ENCODE measurements at regions not wholly inside any gene's neighbourhood (a gene's known extent, or its start where the extent isn't known, plus 50 kb on each side); places are given as distances from the start of the nearest gene placed in this dataset.

- no peak for TF ChIP-seq FOSB (CRISPR knock-in tag; IDR thresholded peaks at IDR 0.05)
- TF ChIP-seq ESRRA (IDR thresholded peaks at IDR 0.05; ENCODE audit: borderline replicate concordance, low read length) = no peak
- no peak for TF ChIP-seq POLR2A (IDR thresholded peaks at IDR 0.05; ENCODE audit: low read length)
- TF ChIP-seq RNF2 (IDR thresholded peaks at IDR 0.05; ENCODE audit: borderline replicate concordance, low read depth) = no peak
- TF ChIP-seq CBX8 (IDR thresholded peaks at IDR 0.05) = no peak
- no peak for TF ChIP-seq MAX (IDR thresholded peaks at IDR 0.05)
Observed at GRCh38 chr2:105972927-105973326, 221.2 kb downstream of the UXS1 start.

All from A549 (cell line).